HepG2 (cell line): ENCODE measurements at regions not wholly inside any gene's neighbourhood (a gene's known extent, or its start where the extent isn't known, plus 50 kb on each side); places are given as distances from the start of the nearest gene placed in this dataset.

Experiments
- ATAC-seq: fragments of 200-7000 bp; cut with Tn5 transposase; 3 replicates; pipeline ENCODE4 v1.9.1; 2020; ENCODE audit warnings: mild to moderate bottlenecking, moderate library complexity
- BruUV-seq: library from RNA; stranded (reverse); fragments of 400-500 nt; replicated peaks from 2 replicates; lab custom pipeline; 2021; lab: Mats Ljungman, UMichigan
- CTCF ChIA-PET: fragments of 300-600 bp; formaldehyde crosslinking; extraction: SDS; loops from one replicate; lab custom pipeline; 2021; ENCODE audit warnings: low total read pairs, inconsistent platforms, low intra/inter-chr PET ratio; lab: Yijun Ruan, JAX
- POLR2A ChIA-PET: fragments of 350-600 bp; sonication (Branson Sonifier 250); formaldehyde crosslinking; loops from one replicate; lab custom pipeline; 2020; ENCODE audit warnings: antibody characterized with exemption, inconsistent platforms; lab: Yijun Ruan, JAX
- DNase-seq: peaks from one replicate; pipeline ENCODE4 v3.0.0-alpha.2; 2015; ENCODE audit warnings: low spot score
- FAIRE-seq: peaks from 3 replicates; lab custom pipeline; 2011; peaks lifted over from hg19 to GRCh38; lab: Jason Lieb, UNC
- H2AFZ ChIP-seq: one replicate; pipeline ENCODE4 v1.6.1; 2011; ENCODE audit warnings: low read length, inconsistent platforms
- H3K27ac ChIP-seq: fragments of 300-600 bp; 3 replicates; pipeline ENCODE4 v1.8.0; 2011; ENCODE audit warnings: mixed run types, mild to moderate bottlenecking, mixed read lengths, low read length, inconsistent platforms; ENCODE audit not compliant: insufficient read depth; ENCODE audit errors: extremely low read length
- H3K27me3 ChIP-seq, 2 experiments: fragments of 200-600 bp in 1 of 2; 2 replicates in 1 of 2; 3 replicates in 1 of 2; pipeline versions ENCODE4 v1.6.0 to v1.8.0; 2011; ENCODE audit warnings: low read length in 2 of 2, mild to moderate bottlenecking in 2 of 2, moderate library complexity in 2 of 2, inconsistent platforms in 1 of 2; ENCODE audit not compliant: insufficient read depth in 2 of 2, control insufficient read depth in 1 of 2
- H3K36me3 ChIP-seq, 2 experiments: fragments of 200-600 bp in 1 of 2; replicated peaks in 1 of 2; 2 replicates in 1 of 2; 3 replicates in 1 of 2; pipeline versions ENCODE4 v1.5.1 to v1.8.0; 2011; ENCODE audit warnings: low read length in 2 of 2, inconsistent platforms in 1 of 2; ENCODE audit not compliant: insufficient read depth in 2 of 2, control insufficient read depth in 1 of 2
- H3K4me1 ChIP-seq: 2 replicates; pipeline ENCODE4 v1.5.1; 2012; ENCODE audit warnings: low read length, inconsistent platforms; ENCODE audit not compliant: insufficient read depth
- H3K4me2 ChIP-seq: 2 replicates; pipeline ENCODE4 v1.6.0; 2011; ENCODE audit warnings: low read depth, low read length, inconsistent platforms
- H3K4me3 ChIP-seq, 3 experiments: fragments of 200-600 bp in 1 of 3; sonication (generic), shearing (Covaris generic) in 1 of 3; replicated peaks in 1 of 3; 2 replicates each; pipeline ENCODE4 v1.5.1; 2011 to 2016; ENCODE audit warnings: low read length in 3 of 3, inconsistent platforms in 2 of 3, low read depth in 2 of 3, mild to moderate bottlenecking in 2 of 3, control low read depth in 1 of 3, mixed read lengths in 1 of 3; ENCODE audit not compliant: insufficient read depth in 1 of 3
- H3K79me2 ChIP-seq: one replicate; pipeline ENCODE4 v1.6.1; 2011; ENCODE audit warnings: low read length, inconsistent platforms; ENCODE audit not compliant: insufficient read depth
- H3K9ac ChIP-seq: 2 replicates; pipeline ENCODE4 v1.6.0; 2011; ENCODE audit warnings: mild to moderate bottlenecking, low read depth, low read length, inconsistent platforms; ENCODE audit not compliant: insufficient read depth
- H3K9me3 ChIP-seq: 2 replicates; pipeline ENCODE4 v1.5.1; 2012; ENCODE audit warnings: mild to moderate bottlenecking, low read length
- H4K20me1 ChIP-seq: 2 replicates; pipeline ENCODE4 v1.6.0; 2011; ENCODE audit warnings: inconsistent platforms, mild to moderate bottlenecking, low read length, moderate library complexity; ENCODE audit not compliant: insufficient read depth
- CCAR2 ChIP-seq: fragments of 200-400 bp; formaldehyde crosslinking; optimal IDR thresholded peaks from 2 replicates; pipeline ENCODE3; 2018; ENCODE audit warnings: low read depth, mild to moderate bottlenecking, low read length, moderate library complexity
- EZH2 ChIP-seq: conservative IDR thresholded peaks from 2 replicates; pipeline ENCODE4 v1.6.1; 2012; ENCODE audit warnings: mild to moderate bottlenecking, low read depth, low read length, moderate library complexity
- GATA4 ChIP-seq: sonication (generic); IDR thresholded peaks from 2 replicates; pipeline ENCODE4 v1.6.1; 2016; ENCODE audit warnings: antibody characterized with exemption, low read depth, borderline replicate concordance
- HNRNPLL ChIP-seq: fragments of 200-400 bp; formaldehyde crosslinking; IDR thresholded peaks from 2 replicates; pipeline ENCODE4 v1.6.1; 2017; ENCODE audit warnings: mild to moderate bottlenecking, low read depth, low read length; ENCODE audit not compliant: poor library complexity, severe bottlenecking
- KLF16 ChIP-seq, 2 experiments: sonication (generic) in 1 of 2; formaldehyde crosslinking in 1 of 2; IDR thresholded peaks; 2 replicates each; pipeline versions ENCODE4 v1.6.1 to v1.8.0; 2016 to 2023; ENCODE audit warnings: missing genetic modification reagents in 2 of 2, missing compliant biosample characterization in 1 of 2
- MLLT10 ChIP-seq: sonication (generic); formaldehyde crosslinking; IDR thresholded peaks from 2 replicates; pipeline ENCODE4 v1.4.0; 2020; ENCODE audit warnings: missing genetic modification reagents
- PCBP1 ChIP-seq: fragments of 200-400 bp; formaldehyde crosslinking; IDR thresholded peaks from 2 replicates; pipeline ENCODE4 v1.6.1; 2017; ENCODE audit warnings: mild to moderate bottlenecking, low read depth, low read length, borderline replicate concordance
- RARA ChIP-seq: IDR thresholded peaks from 2 replicates; pipeline ENCODE4 v1.6.1; 2016; ENCODE audit warnings: missing genetic modification reagents, missing compliant biosample characterization
- ZNF24 ChIP-seq: fragments of 450-650 bp; IDR thresholded peaks from 2 replicates; pipeline ENCODE4 v1.6.1; 2017; ENCODE audit warnings: antibody characterized with exemption, mild to moderate bottlenecking
- ZNF510 ChIP-seq: sonication (generic); formaldehyde crosslinking; IDR thresholded peaks from 2 replicates; pipeline ENCODE4 v1.4.0; 2020; ENCODE audit warnings: low read depth, mild to moderate bottlenecking, missing genetic modification reagents
- ZNF672 ChIP-seq: sonication (generic); formaldehyde crosslinking; IDR thresholded peaks from 2 replicates; pipeline ENCODE4 v1.8.1; 2022; ENCODE audit warnings: missing genetic modification reagents
- ZNF678 ChIP-seq: sonication (generic); formaldehyde crosslinking; IDR thresholded peaks from 2 replicates; pipeline ENCODE4 v1.4.0; 2020; ENCODE audit warnings: mild to moderate bottlenecking, missing genetic modification reagents
- ZNF879 ChIP-seq: sonication (generic); formaldehyde crosslinking; IDR thresholded peaks from 2 replicates; pipeline ENCODE4 v1.8.1; 2023; ENCODE audit warnings: missing genetic modification reagents
- in situ Hi-C: cut with HindIII; loops from 2 replicates; pipeline ENCODE4 v1.10.0; 2017; ENCODE audit warnings: low pct_unique_long_range_greater_than_20kb; ENCODE audit not compliant: extremely low pct_ligation_motif_present
- intact Hi-C: fragments of 100-400 bp; cut with micrococcal nuclease; formaldehyde crosslinking; loops from one replicate; pipeline ENCODE4 v1.10.0; 2022; ENCODE audit not compliant: unreplicated experiment
- TF ChIP-seq, protein P1 (sequence below): sonication (generic); formaldehyde crosslinking; IDR thresholded peaks from 2 replicates; pipeline ENCODE4 v1.4.0; 2020; ENCODE audit warnings: missing genetic modification reagents
- TF ChIP-seq, protein P2 (sequence below): sonication (generic); formaldehyde crosslinking; IDR thresholded peaks from 2 replicates; pipeline ENCODE4 v1.9.0; 2021; ENCODE audit warnings: missing genetic modification reagents, mild to moderate bottlenecking, borderline replicate concordance

DNA sequence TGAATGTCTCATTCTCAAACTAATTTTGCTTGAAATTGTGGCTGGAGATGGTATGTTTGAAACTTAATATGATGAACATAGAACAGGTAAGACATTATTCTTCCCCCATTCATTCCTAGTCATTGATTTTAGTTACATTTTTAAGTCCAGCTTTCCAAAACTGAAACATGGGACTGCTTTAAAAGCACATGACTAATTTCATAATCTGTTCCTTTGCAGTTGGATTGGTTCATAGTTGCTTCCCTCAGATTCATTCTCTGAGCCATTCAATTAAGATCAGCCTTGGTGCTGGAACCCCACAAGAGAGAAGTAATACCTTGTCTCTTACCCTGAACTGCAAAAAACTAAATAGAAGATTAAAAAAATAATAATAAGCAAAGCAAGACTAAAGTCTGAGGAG, 87.5 kb upstream of the TGFBR2 start:
- H2AFZ ChIP-seq, result no peak overlapping the region
- H3K79me2 ChIP-seq, result no peaks in the 10 kb centered on the region
- H3K4me3 ChIP-seq, result no peak overlapping the region
- intact Hi-C loops, result no loop called here
- in situ Hi-C loops, result no loop called here
- ATAC-seq (no peak), FAIRE-seq (no peak), DNase-seq (no peak)
- peaks cover 30% of the 10 kb centered on the region for H3K4me1 ChIP-seq
- no peak overlapping the region for H3K9ac ChIP-seq
- no peaks in the 10 kb centered on the region for H4K20me1 ChIP-seq
- ChIA-PET POLR2A (interaction anchor here (1.5 kb wide), 1 partner anchor 60 kb away, joined by 3 read pairs; no protein-coding TSS in a partner anchor), CTCF (no interaction called here)
- no peaks in the 10 kb centered on the region for H3K27me3 ChIP-seq
- 0 out of 2 replicates have a peak overlapping the region, but pooled peaks have one; percentile 28 for H3K4me2 ChIP-seq
- H3K27ac ChIP-seq, result peak overlapping the region; percentile 7
- H3K9me3 ChIP-seq, result no peaks in the 10 kb centered on the region
- no peaks in the 10 kb centered on the region for H3K36me3 ChIP-seq
- BruUV-seq, result no TSS peak
- TF ChIP-seq ZNF510 (CRISPR knock-in tag), result no peak
- TF ChIP-seq ZNF678 (CRISPR knock-in tag), result no peak
- TF ChIP-seq PCBP1, result no peak
- TF ChIP-seq ZNF672, result no peak
- TF ChIP-seq KLF16 (CRISPR knock-in tag; IDR thresholded peaks at IDR 0.05), result no peak
- TF ChIP-seq CCAR2, result no peak
- TF ChIP-seq ZNF879, result no peak
- TF ChIP-seq, protein P1, sequence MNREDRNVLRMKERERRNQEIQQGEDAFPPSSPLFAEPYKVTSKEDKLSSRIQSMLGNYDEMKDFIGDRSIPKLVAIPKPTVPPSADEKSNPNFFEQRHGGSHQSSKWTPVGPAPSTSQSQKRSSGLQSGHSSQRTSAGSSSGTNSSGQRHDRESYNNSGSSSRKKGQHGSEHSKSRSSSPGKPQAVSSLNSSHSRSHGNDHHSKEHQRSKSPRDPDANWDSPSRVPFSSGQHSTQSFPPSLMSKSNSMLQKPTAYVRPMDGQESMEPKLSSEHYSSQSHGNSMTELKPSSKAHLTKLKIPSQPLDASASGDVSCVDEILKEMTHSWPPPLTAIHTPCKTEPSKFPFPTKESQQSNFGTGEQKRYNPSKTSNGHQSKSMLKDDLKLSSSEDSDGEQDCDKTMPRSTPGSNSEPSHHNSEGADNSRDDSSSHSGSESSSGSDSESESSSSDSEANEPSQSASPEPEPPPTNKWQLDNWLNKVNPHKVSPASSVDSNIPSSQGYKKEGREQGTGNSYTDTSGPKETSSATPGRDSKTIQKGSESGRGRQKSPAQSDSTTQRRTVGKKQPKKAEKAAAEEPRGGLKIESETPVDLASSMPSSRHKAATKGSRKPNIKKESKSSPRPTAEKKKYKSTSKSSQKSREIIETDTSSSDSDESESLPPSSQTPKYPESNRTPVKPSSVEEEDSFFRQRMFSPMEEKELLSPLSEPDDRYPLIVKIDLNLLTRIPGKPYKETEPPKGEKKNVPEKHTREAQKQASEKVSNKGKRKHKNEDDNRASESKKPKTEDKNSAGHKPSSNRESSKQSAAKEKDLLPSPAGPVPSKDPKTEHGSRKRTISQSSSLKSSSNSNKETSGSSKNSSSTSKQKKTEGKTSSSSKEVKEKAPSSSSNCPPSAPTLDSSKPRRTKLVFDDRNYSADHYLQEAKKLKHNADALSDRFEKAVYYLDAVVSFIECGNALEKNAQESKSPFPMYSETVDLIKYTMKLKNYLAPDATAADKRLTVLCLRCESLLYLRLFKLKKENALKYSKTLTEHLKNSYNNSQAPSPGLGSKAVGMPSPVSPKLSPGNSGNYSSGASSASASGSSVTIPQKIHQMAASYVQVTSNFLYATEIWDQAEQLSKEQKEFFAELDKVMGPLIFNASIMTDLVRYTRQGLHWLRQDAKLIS (CRISPR knock-in tag), result no peak
- no peak for TF ChIP-seq RARA (CRISPR knock-in tag)
- no peak for TF ChIP-seq ZNF24
- TF ChIP-seq, protein P2, sequence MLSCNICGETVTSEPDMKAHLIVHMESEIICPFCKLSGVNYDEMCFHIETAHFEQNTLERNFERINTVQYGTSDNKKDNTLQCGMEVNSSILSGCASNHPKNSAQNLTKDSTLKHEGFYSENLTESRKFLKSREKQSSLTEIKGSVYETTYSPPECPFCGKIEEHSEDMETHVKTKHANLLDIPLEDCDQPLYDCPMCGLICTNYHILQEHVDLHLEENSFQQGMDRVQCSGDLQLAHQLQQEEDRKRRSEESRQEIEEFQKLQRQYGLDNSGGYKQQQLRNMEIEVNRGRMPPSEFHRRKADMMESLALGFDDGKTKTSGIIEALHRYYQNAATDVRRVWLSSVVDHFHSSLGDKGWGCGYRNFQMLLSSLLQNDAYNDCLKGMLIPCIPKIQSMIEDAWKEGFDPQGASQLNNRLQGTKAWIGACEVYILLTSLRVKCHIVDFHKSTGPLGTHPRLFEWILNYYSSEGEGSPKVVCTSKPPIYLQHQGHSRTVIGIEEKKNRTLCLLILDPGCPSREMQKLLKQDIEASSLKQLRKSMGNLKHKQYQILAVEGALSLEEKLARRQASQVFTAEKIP (CRISPR knock-in tag), result no peak
- no peak for TF ChIP-seq HNRNPLL
- TF ChIP-seq MLLT10 (CRISPR knock-in tag), result no peak
- TF ChIP-seq EZH2, result no peak
- no peak for TF ChIP-seq GATA4
